Amniotic stem cell (primary cell): ENCODE measurements at regions not wholly inside any gene's neighbourhood (a gene's known extent, or its start where the extent isn't known, plus 50 kb on each side); places are given as distances from the start of the nearest gene placed in this dataset.

ENCODE experiments used
- DNase-seq: peaks from one replicate; lab custom pipeline; 2025; lab: John Stamatoyannopoulos, UW

- DNase-seq, result no peak
Observed at GRCh38 chrX:39560271-39560670, 537.5 kb downstream of the BCOR start.

- no peak for DNase-seq
Observed at GRCh38 chrX:39563178-39563577, 534.6 kb downstream of the BCOR start.

DNA sequence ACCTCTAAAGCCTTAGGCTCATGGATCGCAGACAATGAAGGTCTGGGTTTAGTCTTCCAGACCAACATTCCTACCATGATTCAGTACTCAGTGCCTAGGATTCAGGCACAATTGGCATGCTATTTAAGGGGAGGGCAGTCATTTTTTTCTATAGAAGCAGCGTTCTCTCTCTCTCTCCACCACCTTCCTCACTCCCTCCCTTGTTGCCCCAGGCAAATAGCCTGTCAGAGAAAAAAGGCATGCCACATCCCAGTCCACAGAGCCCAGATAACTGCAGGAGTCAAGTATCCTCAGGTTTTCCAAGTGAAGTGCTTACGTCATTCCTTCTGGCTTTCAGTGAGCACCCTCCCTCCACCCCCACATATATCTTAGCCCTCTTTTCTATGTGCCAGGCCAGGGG is 533.0 kb downstream of the BCOR start:
- no peak for DNase-seq

- DNase-seq, result no peak
Observed at GRCh38 chrX:39574178-39574577, 523.6 kb downstream of the BCOR start.

DNA sequence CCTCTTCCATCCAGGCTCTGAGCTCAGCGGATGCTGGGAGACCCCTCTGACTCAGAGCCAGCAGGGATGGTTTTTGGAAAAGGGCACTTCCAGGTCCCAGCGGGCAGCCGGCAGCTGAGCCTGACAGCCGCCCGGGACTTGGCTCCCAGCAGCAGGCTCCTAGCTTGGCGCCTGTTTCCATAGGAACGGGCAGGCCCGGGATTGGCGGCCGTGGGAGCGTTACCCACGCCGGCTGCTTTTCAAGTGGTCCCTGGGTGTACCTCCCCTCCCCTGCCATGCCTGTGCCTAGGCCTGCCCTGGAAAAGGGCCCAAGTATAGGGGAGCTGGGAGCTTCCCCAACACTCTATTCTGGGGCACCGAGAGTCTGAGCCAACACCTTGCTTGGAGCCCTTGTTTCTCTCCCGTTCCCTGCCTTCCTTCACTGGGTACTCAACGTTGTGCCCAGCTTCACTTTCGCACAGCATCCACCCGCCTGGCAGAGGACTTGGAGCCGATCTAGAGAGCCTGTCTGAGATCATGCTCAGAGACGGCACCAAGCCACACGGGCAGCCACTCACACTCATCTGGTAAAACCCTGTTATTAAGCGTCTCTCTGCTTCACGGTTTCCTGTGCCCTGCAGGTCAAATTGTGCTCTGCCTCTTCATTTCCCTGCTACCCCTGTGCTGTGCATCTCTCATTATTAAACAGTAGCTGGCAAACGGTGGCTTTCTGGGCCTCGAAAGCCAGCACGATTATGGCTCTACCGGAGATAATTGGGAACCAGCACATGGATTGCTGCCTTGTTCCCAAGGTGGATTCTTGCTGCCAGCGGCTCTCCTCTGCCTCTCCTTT is 521.5 kb downstream of the BCOR start:
- no peak for DNase-seq

GRCh38 chrX:39577206-39577984 is 520.4 kb downstream of the BCOR start:
- no peak for DNase-seq

GRCh38 chrX:39577985-39578869 is 519.5 kb downstream of the BCOR start:
- DNase-seq, result no peak

- no peak for DNase-seq
Observed at GRCh38 chrX:39580043-39580442, 517.7 kb downstream of the BCOR start.

GRCh38 chrX:39581411-39581810 is 516.3 kb downstream of the BCOR start:
- DNase-seq, result no peak

- no peak for DNase-seq
Observed at GRCh38 chrX:39582091-39582490, 515.7 kb downstream of the BCOR start.

DNA sequence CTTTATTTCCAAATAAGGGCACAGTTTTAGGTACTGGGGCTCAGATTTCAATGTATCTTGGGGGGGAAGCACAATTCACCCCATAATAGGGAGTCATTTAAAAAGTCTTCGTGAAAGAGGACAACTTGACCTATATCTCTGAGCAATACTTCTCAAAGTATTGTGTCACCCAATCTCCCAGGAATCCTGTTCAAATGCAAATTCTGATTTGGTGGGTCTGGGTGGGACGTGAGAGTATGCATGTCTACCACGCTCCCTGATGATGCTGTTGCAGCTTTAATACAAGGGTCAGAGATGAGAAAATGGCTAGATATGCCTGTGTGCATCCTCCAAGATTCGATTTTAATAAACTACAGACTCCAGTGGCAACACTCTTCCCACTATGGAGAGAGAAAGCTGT is 514.8 kb downstream of the BCOR start:
- no peak for DNase-seq

DNA sequence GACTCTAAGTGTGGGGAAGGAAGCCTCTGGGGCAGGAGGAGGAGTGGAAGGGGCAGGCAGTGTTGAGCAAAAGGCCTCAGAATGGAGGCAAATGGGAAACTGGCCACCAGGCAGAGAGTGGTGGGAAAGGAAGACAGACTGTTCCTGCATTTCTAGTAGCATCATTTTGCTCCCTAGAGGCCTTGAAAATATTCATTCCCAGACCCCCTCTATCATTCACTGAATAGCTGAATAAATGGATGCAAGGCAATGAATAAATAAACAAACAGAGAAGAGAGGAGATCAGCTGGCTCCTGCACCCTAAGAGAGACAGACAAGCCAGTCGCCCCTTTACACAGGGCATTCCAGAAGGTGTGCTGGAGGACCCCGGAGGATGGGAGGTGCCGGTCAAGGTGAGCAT is 511.9 kb downstream of the BCOR start:
- DNase-seq, result no peak

GRCh38 chrX:39586359-39586758 is 511.4 kb downstream of the BCOR start:
- no peak for DNase-seq

- no peak for DNase-seq
Observed at GRCh38 chrX:39591099-39591498, 506.7 kb downstream of the BCOR start.

- DNase-seq, result no peak
Observed at GRCh38 chrX:39592776-39593175, 505.0 kb downstream of the BCOR start.

DNA sequence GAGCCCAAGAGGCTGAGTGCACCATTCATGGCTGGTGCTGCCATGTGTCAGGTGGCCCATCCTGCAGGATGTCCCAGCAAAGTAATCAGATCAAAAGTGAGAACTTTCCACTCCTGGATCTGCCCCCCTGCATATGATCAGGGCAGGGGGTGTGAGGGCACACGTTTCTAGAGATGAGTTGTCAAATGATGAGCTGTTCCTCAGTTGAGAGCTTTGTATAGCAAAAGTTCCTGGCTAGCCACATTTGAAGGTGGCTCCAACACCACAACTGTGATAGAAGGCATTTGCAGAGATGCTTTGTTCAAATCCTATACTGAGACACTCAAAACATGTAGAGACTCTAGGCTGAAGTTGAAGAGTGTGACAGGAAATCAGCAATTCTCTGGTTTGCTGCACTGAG is 501.8 kb downstream of the BCOR start:
- no peak for DNase-seq

DNA sequence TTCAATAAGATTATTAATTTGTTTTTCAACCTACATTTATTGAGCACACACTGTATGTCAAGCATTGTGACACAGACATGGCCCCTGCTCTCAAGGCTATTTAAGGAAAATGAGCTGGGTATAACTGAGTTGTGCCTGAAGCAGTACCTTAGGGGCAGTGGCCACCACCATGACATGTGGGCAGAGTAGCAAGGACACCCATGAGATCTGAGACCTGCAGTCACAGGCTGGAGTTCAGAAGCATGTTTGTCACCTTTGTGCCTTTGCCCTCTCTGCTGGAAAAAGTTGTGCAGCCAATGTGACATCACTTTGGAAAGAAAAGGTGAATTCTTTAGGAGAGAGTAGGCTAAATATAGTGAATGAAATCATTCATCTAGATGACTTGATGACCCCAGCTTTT is 501.3 kb downstream of the BCOR start:
- no peak for DNase-seq

GRCh38 chrX:39599339-39599738 is 498.4 kb downstream of the BCOR start:
- DNase-seq, result no peak

DNA sequence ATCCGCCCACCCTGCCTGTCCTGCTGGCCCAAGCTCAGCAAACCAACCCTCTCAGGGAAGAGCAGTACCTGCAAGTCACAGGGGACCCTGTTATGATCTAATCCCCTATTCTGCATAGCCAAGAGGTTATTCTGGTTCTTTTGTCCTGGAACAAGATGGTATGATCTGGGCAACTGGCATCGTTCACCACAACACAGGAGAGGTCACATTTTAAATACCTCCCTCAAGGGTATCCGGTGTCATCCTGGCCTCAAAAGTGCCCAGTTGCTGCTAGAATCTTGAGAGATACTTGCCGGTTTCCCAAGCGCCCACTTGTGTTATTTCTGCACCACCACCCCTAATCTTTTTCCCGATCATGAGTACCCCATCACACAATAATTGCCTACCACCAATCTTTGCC is 497.5 kb downstream of the BCOR start:
- no peak for DNase-seq

GRCh38 chrX:39601231-39602177 is 496.3 kb downstream of the BCOR start:
- DNase-seq, result no peak

GRCh38 chrX:39602195-39602594 is 495.6 kb downstream of the BCOR start:
- no peak for DNase-seq
